ENCODE measurements at regions not wholly inside any gene's neighbourhood (a gene's known extent, or its start where the extent isn't known, plus 50 kb on each side); places are given as distances from the start of the nearest gene placed in this dataset.

DNA sequence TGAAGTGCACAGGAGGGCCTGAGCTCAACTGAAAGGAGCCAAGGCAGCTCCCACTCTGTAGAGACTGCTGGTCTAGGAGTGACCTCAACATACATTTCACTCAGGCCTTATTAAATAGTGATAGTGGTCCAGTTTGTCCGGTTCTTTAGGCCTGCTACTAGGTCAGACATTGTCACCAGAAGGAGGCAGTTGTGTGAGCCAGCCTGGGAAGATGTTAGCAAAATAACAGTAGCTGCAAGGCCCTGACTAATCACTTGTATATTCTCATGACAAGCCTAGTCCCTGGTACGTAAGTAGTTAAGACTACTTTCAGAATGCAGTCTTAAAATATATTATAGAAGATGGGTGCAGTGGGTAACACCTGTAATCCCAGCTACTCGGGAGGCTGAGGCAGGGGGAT lies 264.0 kb upstream of the CAMK1G start:
- H3K9me3 Mint-ChIP-seq (ENCODE audit: unreplicated experiment), result peaks cover 1% of the 10 kb centered on the region
- H3K4me1 Mint-ChIP-seq (ENCODE audit: low read depth, unreplicated experiment), result no peaks in the 10 kb centered on the region
- no peak for DNase-seq
- TF ChIP-seq, protein P1, sequence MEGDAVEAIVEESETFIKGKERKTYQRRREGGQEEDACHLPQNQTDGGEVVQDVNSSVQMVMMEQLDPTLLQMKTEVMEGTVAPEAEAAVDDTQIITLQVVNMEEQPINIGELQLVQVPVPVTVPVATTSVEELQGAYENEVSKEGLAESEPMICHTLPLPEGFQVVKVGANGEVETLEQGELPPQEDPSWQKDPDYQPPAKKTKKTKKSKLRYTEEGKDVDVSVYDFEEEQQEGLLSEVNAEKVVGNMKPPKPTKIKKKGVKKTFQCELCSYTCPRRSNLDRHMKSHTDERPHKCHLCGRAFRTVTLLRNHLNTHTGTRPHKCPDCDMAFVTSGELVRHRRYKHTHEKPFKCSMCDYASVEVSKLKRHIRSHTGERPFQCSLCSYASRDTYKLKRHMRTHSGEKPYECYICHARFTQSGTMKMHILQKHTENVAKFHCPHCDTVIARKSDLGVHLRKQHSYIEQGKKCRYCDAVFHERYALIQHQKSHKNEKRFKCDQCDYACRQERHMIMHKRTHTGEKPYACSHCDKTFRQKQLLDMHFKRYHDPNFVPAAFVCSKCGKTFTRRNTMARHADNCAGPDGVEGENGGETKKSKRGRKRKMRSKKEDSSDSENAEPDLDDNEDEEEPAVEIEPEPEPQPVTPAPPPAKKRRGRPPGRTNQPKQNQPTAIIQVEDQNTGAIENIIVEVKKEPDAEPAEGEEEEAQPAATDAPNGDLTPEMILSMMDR (IDR thresholded peaks at IDR 0.05; ENCODE audit: partially characterized antibody, unreplicated experiment), result no peak
- H3K27me3 Mint-ChIP-seq (ENCODE audit: unreplicated experiment), result no peaks in the 10 kb centered on the region
- no peak overlapping the region for H3K27ac Mint-ChIP-seq (ENCODE audit: unreplicated experiment)
- H3K36me3 Mint-ChIP-seq (ENCODE audit: unreplicated experiment), result peaks cover 5% of the 10 kb centered on the region
- no peak overlapping the region for H3K4me3 Mint-ChIP-seq (ENCODE audit: unreplicated experiment)

- no peaks in the 10 kb centered on the region for H3K27me3 Mint-ChIP-seq (ENCODE audit: unreplicated experiment)
- H3K9me3 Mint-ChIP-seq (ENCODE audit: unreplicated experiment), result peaks cover 1% of the 10 kb centered on the region
- H3K4me3 Mint-ChIP-seq (ENCODE audit: unreplicated experiment), result no peak overlapping the region
- H3K36me3 Mint-ChIP-seq (ENCODE audit: unreplicated experiment), result peaks cover 5% of the 10 kb centered on the region
- TF ChIP-seq, protein P1 (IDR thresholded peaks at IDR 0.05; ENCODE audit: partially characterized antibody, unreplicated experiment), result no peak
- no peak overlapping the region for H3K27ac Mint-ChIP-seq (ENCODE audit: unreplicated experiment)
- DNase-seq, result no peak
- H3K4me1 Mint-ChIP-seq (ENCODE audit: low read depth, unreplicated experiment), result peaks cover 7% of the 10 kb centered on the region
Observed at GRCh38 chr1:209323743-209324142, 259.8 kb upstream of the CAMK1G start.

GRCh38 chr1:209324901-209325871 lies 258.3 kb upstream of the CAMK1G start:
- Mint-ChIP-seq H3K27me3 (ENCODE audit: unreplicated experiment) (no peaks in the 10 kb centered on the region), H3K27ac (ENCODE audit: unreplicated experiment) (no peak overlapping the region)
- DNase-seq, result no peak

GRCh38 chr1:209326076-209326475 lies 257.4 kb upstream of the CAMK1G start:
- H3K27me3 Mint-ChIP-seq (ENCODE audit: unreplicated experiment), result no peaks in the 10 kb centered on the region
- TF ChIP-seq, protein P1 (IDR thresholded peaks at IDR 0.05; ENCODE audit: partially characterized antibody, unreplicated experiment), result no peak
- peaks cover 5% of the 10 kb centered on the region for H3K36me3 Mint-ChIP-seq (ENCODE audit: unreplicated experiment)
- peaks cover 7% of the 10 kb centered on the region for H3K4me1 Mint-ChIP-seq (ENCODE audit: low read depth, unreplicated experiment)
- no peak overlapping the region for H3K27ac Mint-ChIP-seq (ENCODE audit: unreplicated experiment)
- H3K9me3 Mint-ChIP-seq (ENCODE audit: unreplicated experiment), result peaks cover 1% of the 10 kb centered on the region
- DNase-seq, result no peak
- H3K4me3 Mint-ChIP-seq (ENCODE audit: unreplicated experiment), result no peak overlapping the region

More at GRCh38 chr1:209324901-209325871, 258.3 kb upstream of the CAMK1G start:
- no peak overlapping the region for H3K4me3 Mint-ChIP-seq (ENCODE audit: unreplicated experiment)
- TF ChIP-seq, protein P1 (IDR thresholded peaks at IDR 0.05; ENCODE audit: partially characterized antibody, unreplicated experiment), result no peak
- H3K36me3 Mint-ChIP-seq (ENCODE audit: unreplicated experiment), result peaks cover 5% of the 10 kb centered on the region
- peaks cover 1% of the 10 kb centered on the region for H3K9me3 Mint-ChIP-seq (ENCODE audit: unreplicated experiment)
- peaks cover 7% of the 10 kb centered on the region for H3K4me1 Mint-ChIP-seq (ENCODE audit: low read depth, unreplicated experiment)

DNA sequence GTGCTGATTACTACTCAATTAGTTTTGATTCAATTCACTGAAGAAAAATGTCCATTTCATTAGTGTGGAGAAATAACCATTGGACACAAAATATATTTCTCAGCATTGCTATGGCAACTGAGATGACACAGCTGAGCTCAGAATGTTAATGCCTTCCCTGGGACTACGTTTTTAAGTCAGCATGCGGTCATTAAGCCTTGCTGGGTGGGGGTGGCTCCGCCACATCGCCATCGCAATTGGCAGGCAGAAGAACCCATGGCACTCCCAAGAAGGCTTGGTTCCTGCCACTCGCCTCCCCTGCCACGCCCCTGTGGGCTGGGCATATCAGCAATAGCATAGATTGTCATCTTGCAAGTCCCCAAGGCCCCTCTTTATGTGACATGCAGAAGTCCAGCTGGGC lies 256.7 kb upstream of the CAMK1G start:
- peaks cover 7% of the 10 kb centered on the region for H3K4me1 Mint-ChIP-seq (ENCODE audit: low read depth, unreplicated experiment)
- DNase-seq, result peak; percentile 17
- H3K4me3 Mint-ChIP-seq (ENCODE audit: unreplicated experiment), result no peak overlapping the region
- TF ChIP-seq, protein P1 (IDR thresholded peaks at IDR 0.05; ENCODE audit: partially characterized antibody, unreplicated experiment), result no peak
- peaks cover 1% of the 10 kb centered on the region for H3K9me3 Mint-ChIP-seq (ENCODE audit: unreplicated experiment)
- H3K27ac Mint-ChIP-seq (ENCODE audit: unreplicated experiment), result no peak overlapping the region
- peaks cover 5% of the 10 kb centered on the region for H3K36me3 Mint-ChIP-seq (ENCODE audit: unreplicated experiment)
- H3K27me3 Mint-ChIP-seq (ENCODE audit: unreplicated experiment), result no peaks in the 10 kb centered on the region
